ENCODE measurements at regions not wholly inside any gene's neighbourhood (a gene's known extent, or its start where the extent isn't known, plus 50 kb on each side); places are given as distances from the start of the nearest gene placed in this dataset.
"Not testable (repeated sequence)": the region's sequence is repeated elsewhere in the genome, so short reads cannot be mapped to it uniquely, and the experiment has no call there.

- H3K4me1 ChIP-seq (ENCODE audit: insufficient read depth, low read length): no peaks in the 10 kb centered on the region
- H3K27me3 ChIP-seq (ENCODE audit: insufficient read depth, low read length): no peaks in the 10 kb centered on the region
- no peak overlapping the region for H3K4me3 ChIP-seq (ENCODE audit: low read length)
- H3K9me3 ChIP-seq (ENCODE audit: low read depth, low read length): no peaks in the 10 kb centered on the region
These were observed 379.3 kb downstream of the TRIM36 start for GRCh38 chr5:114790403-114790792.

GRCh38 chr5:114789773-114790402, 379.8 kb downstream of the TRIM36 start:
- no peak overlapping the region for H3K4me3 ChIP-seq (ENCODE audit: low read length)
- H3K27me3 ChIP-seq (ENCODE audit: insufficient read depth, low read length): no peaks in the 10 kb centered on the region
- no peaks in the 10 kb centered on the region for H3K4me1 ChIP-seq (ENCODE audit: insufficient read depth, low read length)
- no peaks in the 10 kb centered on the region for H3K9me3 ChIP-seq (ENCODE audit: low read depth, low read length)

DNA sequence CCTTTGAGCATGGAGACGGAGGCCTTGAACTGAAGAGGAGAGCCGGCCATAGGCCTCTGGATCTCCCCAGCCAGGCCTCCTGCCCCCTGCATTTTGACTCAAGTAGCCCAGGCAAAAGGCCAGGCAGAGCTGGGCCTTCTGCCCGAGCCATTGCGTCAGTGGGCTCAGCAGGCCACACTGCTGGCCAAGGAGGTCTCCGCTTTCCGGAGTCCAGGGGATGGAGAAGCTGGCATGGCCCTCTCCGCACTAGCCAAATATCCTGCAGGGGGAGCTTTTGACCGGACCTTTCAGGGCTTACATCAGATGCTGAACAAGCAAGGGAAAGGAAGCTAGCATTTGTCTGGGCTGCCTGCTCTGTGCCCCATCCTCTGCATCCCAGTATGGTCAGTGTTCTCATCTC, 386.8 kb downstream of the TRIM36 start:
- Histone ChIP-seq H3K4me3 (ENCODE audit: low read length) (no peak overlapping the region), H3K9me3 (ENCODE audit: low read depth, low read length) (no peaks in the 10 kb centered on the region), H3K27me3 (ENCODE audit: insufficient read depth, low read length) (no peaks in the 10 kb centered on the region), H3K4me1 (ENCODE audit: insufficient read depth, low read length) (no peaks in the 10 kb centered on the region)

DNA sequence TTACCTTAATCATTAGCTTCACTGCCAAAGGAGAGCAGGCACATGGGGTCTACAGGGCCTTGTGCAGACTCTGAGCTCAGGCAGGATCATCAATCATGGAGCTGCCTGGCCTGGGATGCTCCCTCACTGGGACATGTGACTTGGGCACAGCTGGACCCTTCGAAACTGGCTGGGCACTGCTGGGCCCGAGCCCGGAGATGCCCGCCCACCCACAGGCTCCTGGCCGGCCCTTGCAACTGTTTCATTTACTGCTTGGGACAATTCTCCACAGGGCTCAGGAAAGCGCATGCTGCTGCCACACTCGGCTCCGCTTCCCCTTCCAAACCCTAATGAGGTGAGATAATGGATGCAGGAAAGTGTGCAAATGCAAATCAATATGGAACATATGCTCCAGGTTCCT, 387.5 kb downstream of the TRIM36 start:
- Histone ChIP-seq H3K4me3 (ENCODE audit: low read length) (no peak overlapping the region), H3K9me3 (ENCODE audit: low read depth, low read length) (no peaks in the 10 kb centered on the region), H3K4me1 (ENCODE audit: insufficient read depth, low read length) (no peaks in the 10 kb centered on the region), H3K27me3 (ENCODE audit: insufficient read depth, low read length) (no peaks in the 10 kb centered on the region)

DNA sequence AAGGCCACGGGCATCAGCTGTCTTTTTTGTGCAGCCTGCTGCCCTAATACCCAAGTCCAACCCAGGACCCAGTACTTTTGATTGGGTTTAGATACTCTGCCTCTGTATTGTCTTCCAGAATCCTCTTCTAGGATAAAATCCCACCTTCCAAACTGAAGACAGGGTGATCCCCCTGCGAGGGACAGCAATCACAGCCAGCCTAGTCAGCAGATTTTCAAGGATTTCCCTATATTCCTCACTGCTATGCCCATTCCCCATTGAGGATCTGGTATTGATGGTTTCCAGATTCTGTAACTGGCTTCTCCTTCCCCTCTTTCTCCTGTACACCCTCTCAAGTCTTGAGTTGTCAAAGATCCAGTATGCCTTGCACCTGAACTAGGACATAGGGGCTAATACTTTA, 389.4 kb downstream of the TRIM36 start:
- Histone ChIP-seq H3K4me1 (ENCODE audit: insufficient read depth, low read length) (no peaks in the 10 kb centered on the region), H3K9me3 (ENCODE audit: low read depth, low read length) (no peaks in the 10 kb centered on the region), H3K27me3 (ENCODE audit: insufficient read depth, low read length) (no peaks in the 10 kb centered on the region), H3K4me3 (ENCODE audit: low read length) (no peak overlapping the region)

DNA sequence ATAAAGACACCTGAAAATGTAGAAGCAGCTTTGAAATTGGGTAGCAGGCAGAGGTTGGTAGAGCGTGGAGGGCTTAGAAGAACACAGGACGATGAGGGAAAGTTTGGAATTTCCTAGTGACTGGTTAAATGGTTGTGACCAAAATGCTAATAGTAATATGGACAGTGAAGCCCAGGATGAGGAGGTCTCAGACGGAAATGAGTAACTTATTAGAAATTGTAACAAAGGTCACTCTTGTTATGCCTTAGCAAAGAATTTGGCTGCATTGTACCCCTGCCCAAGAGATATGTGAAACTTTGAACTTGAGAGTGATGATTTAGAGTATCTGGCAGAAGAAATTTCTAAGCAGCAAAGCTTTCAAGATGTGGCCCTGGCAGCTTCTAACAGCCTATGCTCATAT, 382.5 kb downstream of the KCNN2 start:
- no peaks in the 10 kb centered on the region for H3K27me3 ChIP-seq (ENCODE audit: insufficient read depth, low read length)
- H3K9me3 ChIP-seq (ENCODE audit: low read depth, low read length): no peaks in the 10 kb centered on the region
- no peak overlapping the region for H3K4me3 ChIP-seq (ENCODE audit: low read length)
- no peaks in the 10 kb centered on the region for H3K4me1 ChIP-seq (ENCODE audit: insufficient read depth, low read length)

DNA sequence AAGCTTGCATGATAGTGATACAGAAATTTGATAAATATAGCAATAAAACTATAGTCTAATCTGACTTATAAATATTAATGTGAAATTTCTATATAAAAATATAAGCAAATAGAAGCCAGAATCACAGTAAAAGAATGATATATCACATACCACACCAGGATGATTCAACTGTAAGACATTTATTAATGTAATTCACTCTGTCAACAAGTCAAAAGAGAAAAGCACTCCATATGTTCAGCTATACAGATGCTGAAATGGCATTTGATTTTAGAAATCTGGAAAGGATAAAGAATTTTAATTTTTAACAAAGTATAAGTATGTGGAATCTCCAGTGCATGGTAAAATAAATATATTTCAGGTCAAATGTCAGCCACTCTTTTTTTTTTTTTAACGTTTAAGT, 372.4 kb downstream of the KCNN2 start:
- Histone ChIP-seq H3K4me1 (ENCODE audit: insufficient read depth, low read length) (no peaks in the 10 kb centered on the region), H3K9me3 (ENCODE audit: low read depth, low read length) (peaks cover 5% of the 10 kb centered on the region), H3K27me3 (ENCODE audit: insufficient read depth, low read length) (no peaks in the 10 kb centered on the region), H3K4me3 (ENCODE audit: low read length) (no peak overlapping the region)

- H3K4me1 ChIP-seq (ENCODE audit: insufficient read depth, low read length): no peaks in the 10 kb centered on the region
- no peak overlapping the region for H3K4me3 ChIP-seq (ENCODE audit: low read length)
- H3K27me3 ChIP-seq (ENCODE audit: insufficient read depth, low read length): no peaks in the 10 kb centered on the region
- H3K9me3 ChIP-seq (ENCODE audit: low read depth, low read length): no peaks in the 10 kb centered on the region
These were observed 368.1 kb downstream of the KCNN2 start for GRCh38 chr5:114729986-114730385.

DNA sequence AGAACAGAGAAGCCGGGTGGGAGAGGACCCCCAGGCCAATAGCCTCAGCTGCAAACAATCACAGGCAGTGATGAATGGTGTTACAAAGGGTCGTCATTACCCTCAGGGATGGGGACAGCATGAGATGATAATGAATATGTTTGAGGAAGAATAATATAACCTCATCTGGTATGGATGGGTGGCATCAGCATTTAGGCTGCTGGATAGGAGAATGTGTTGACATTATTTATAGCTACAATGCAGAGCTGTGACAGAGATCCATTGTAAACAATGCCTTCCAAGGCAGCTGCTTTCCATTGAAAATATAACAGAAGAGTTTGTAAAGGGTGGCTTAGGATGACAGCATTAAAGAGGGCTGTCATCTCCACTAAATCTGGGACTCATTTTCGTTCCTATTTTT, 365.5 kb downstream of the KCNN2 start:
- Histone ChIP-seq H3K9me3 (ENCODE audit: low read depth, low read length) (no peaks in the 10 kb centered on the region), H3K4me3 (ENCODE audit: low read length) (no peak overlapping the region), H3K27me3 (ENCODE audit: insufficient read depth, low read length) (no peaks in the 10 kb centered on the region), H3K4me1 (ENCODE audit: insufficient read depth, low read length) (no peaks in the 10 kb centered on the region)

DNA sequence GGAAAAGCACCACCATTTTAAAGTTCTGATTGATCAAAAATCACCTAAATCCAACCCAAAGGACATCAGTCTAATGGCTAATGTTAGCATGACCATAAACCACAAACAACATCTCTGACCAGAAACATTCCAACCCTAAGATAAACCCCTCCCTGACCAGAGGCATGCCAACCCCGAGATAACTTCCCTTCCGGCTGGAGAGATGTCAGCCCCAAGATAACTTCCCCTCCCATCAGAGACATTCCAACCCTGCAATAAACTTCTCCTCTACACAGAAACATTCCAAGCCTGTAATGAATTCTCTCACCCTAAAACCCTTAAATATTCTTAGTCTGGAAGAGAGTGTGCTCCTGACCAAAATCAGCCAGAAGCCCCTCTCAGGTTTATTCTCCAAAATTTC, 364.3 kb downstream of the KCNN2 start:
- Histone ChIP-seq H3K4me3 (ENCODE audit: low read length) (no peak overlapping the region), H3K27me3 (ENCODE audit: insufficient read depth, low read length) (no peaks in the 10 kb centered on the region), H3K4me1 (ENCODE audit: insufficient read depth, low read length) (no peaks in the 10 kb centered on the region), H3K9me3 (ENCODE audit: low read depth, low read length) (no peaks in the 10 kb centered on the region)

DNA sequence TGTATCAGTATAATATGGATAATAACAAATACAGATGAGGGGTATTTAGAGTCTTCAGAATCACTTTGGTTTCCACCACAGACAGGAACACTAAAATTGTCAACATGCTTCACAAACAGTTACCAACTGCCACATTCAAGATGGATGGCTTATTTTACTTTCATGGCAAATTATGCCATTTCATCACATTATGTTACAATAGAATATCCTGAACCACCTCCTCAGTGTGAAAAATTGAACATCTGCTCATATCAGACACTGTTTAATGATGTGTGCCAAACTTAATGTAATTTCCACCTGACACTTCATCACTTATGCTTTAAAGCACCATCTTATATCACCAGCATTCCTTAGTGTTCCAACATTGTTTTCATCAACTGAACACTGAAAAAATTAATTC, 357.4 kb downstream of the KCNN2 start:
- H3K9me3 ChIP-seq (ENCODE audit: low read depth, low read length): no peaks in the 10 kb centered on the region
- H3K4me1 ChIP-seq (ENCODE audit: insufficient read depth, low read length): no peaks in the 10 kb centered on the region
- H3K27me3 ChIP-seq (ENCODE audit: insufficient read depth, low read length): no peaks in the 10 kb centered on the region
- no peak overlapping the region for H3K4me3 ChIP-seq (ENCODE audit: low read length)

DNA sequence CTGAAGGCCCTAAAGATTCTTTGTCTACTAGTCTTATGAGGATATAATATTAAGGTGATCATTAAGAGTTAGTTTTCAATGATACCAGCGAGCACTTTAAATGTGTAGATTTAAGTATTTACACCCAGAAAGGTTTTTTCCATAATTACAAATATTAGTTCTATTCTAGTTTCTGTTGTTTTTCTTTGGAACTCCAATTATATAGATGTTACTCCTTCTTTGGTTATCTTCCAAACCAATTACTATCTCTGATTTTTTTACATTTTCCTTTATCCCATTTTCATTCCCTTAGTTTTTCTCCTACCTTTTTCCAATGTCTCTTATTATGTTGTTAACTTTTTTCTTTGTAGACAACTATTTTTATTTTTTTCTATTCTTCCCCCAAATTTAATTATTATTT, 355.1 kb downstream of the KCNN2 start:
- Histone ChIP-seq H3K9me3 (ENCODE audit: low read depth, low read length) (no peaks in the 10 kb centered on the region), H3K4me3 (ENCODE audit: low read length) (no peak overlapping the region), H3K27me3 (ENCODE audit: insufficient read depth, low read length) (no peaks in the 10 kb centered on the region), H3K4me1 (ENCODE audit: insufficient read depth, low read length) (no peaks in the 10 kb centered on the region)

DNA sequence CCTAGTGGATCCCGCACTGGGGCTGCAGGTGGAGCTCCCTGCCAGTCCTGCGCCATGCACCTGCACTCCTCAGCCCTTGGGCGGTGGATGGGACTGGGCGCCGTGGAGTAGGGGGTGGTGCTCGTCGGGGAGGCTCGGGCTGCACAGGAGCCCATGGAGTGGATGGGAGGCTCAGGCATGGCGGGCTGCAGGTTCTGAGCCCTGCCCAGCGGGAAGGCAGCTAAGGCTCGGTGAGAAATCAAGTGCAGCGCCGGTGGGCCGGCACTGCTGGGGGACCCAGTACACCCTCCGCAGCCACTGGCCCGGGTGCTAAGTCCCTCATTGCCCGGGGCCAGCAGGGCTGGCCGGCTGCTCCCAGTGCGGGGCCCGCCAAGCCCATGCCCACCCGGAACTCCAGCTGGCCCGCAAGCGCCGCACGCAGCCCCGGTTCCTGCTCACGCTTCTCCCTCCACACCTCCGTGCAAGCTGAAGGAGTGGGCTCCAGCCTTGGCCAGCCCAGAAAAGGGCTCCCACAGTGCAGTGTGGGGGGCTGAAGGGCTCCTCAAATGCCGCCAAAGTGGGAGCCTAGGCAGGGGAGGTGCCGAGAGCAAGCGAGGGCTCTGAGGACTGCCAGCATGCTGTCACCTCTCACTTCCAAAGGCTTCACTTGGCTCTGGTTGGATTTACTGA, 342.5 kb downstream of the KCNN2 start:
- not testable (repeated sequence) for H3K27me3 ChIP-seq (ENCODE audit: insufficient read depth, low read length); H3K4me1 ChIP-seq (ENCODE audit: insufficient read depth, low read length); H3K4me3 ChIP-seq (ENCODE audit: low read length); H3K9me3 ChIP-seq (ENCODE audit: low read depth, low read length)

GRCh38 chr5:114702731-114703130, 340.9 kb downstream of the KCNN2 start:
- H3K27me3 ChIP-seq (ENCODE audit: insufficient read depth, low read length): no peaks in the 10 kb centered on the region
- no peaks in the 10 kb centered on the region for H3K9me3 ChIP-seq (ENCODE audit: low read depth, low read length)
- H3K4me3 ChIP-seq (ENCODE audit: low read length): no peak overlapping the region
- no peaks in the 10 kb centered on the region for H3K4me1 ChIP-seq (ENCODE audit: insufficient read depth, low read length)

- Histone ChIP-seq H3K4me3 (ENCODE audit: low read length) (no peak overlapping the region), H3K9me3 (ENCODE audit: low read depth, low read length) (no peaks in the 10 kb centered on the region), H3K4me1 (ENCODE audit: insufficient read depth, low read length) (no peaks in the 10 kb centered on the region), H3K27me3 (ENCODE audit: insufficient read depth, low read length) (no peaks in the 10 kb centered on the region)
These were observed 340.3 kb downstream of the KCNN2 start for GRCh38 chr5:114702136-114702535.

- no peaks in the 10 kb centered on the region for H3K9me3 ChIP-seq (ENCODE audit: low read depth, low read length)
These were observed 339.0 kb downstream of the KCNN2 start for GRCh38 chr5:114700823-114701222.

More at GRCh38 chr5:114700823-114701222, 339.0 kb downstream of the KCNN2 start:
- H3K4me1 ChIP-seq (ENCODE audit: insufficient read depth, low read length): no peaks in the 10 kb centered on the region
- no peak overlapping the region for H3K4me3 ChIP-seq (ENCODE audit: low read length)
- no peaks in the 10 kb centered on the region for H3K27me3 ChIP-seq (ENCODE audit: insufficient read depth, low read length)

Measured in mononuclear cell (primary cell).